ENCODE measurements at regions not wholly inside any gene's neighbourhood (a gene's known extent, or its start where the extent isn't known, plus 50 kb on each side); places are given as distances from the start of the nearest gene placed in this dataset.

- Histone ChIP-seq H3K36me3 (ENCODE audit: control insufficient read depth, insufficient read depth, low read length) (no peaks in the 10 kb centered on the region), H3K27me3 (ENCODE audit: control insufficient read depth, insufficient read depth, low read length) (no peaks in the 10 kb centered on the region), H3K9me3 (ENCODE audit: control insufficient read depth, insufficient read depth, low read length) (no peaks in the 10 kb centered on the region), H3K4me1 (ENCODE audit: control insufficient read depth, insufficient read depth, low read length) (no peaks in the 10 kb centered on the region), H3K4me3 (ENCODE audit: low read length) (no peak overlapping the region), H3K27ac (ENCODE audit: low read length) (no peak overlapping the region)
- no peaks in the 10 kb centered on the region for H3K27me3 Mint-ChIP-seq (ENCODE audit: low read depth in 2 of 2)
- DNase-seq (no peak), ATAC-seq (no peak)
- no peak overlapping the region for H3K27ac Mint-ChIP-seq
- H3K9me3 Mint-ChIP-seq = peaks cover 10 to 13% of the 10 kb centered on the region in 2 donors
- intact Hi-C loops (cut with micrococcal nuclease) = no loop called here
- TF ChIP-seq CTCF (IDR thresholded peaks at IDR 0.05) = no peak
- WGBS (ENCODE audit: insufficient coverage) = 90% methylated on average over 6 of the region's 7 CpGs
- H3K36me3 Mint-ChIP-seq = no peaks in the 10 kb centered on the region
- no peak overlapping the region for H3K4me3 Mint-ChIP-seq
- no peaks in the 10 kb centered on the region for H3K4me1 Mint-ChIP-seq
Measured at GRCh38 chr18:43882358-43883055, 605.2 kb upstream of the SYT4 start.

- Mint-ChIP-seq H3K9me3 (peaks cover 6 to 10% of the 10 kb centered on the region in 2 donors), H3K27ac (no peak overlapping the region), H3K36me3 (no peaks in the 10 kb centered on the region), H3K27me3 (ENCODE audit: low read depth in 2 of 2) (no peaks in the 10 kb centered on the region), H3K4me3 (no peak overlapping the region), H3K4me1 (no peaks in the 10 kb centered on the region)
- Histone ChIP-seq H3K27ac (ENCODE audit: low read length) (no peak overlapping the region), H3K36me3 (ENCODE audit: control insufficient read depth, insufficient read depth, low read length) (no peaks in the 10 kb centered on the region), H3K4me1 (ENCODE audit: control insufficient read depth, insufficient read depth, low read length) (no peaks in the 10 kb centered on the region), H3K9me3 (ENCODE audit: control insufficient read depth, insufficient read depth, low read length) (no peaks in the 10 kb centered on the region), H3K4me3 (ENCODE audit: low read length) (no peak overlapping the region), H3K27me3 (ENCODE audit: control insufficient read depth, insufficient read depth, low read length) (no peaks in the 10 kb centered on the region)
- no peak for ATAC-seq
- intact Hi-C loops (cut with micrococcal nuclease) = no loop called here
- TF ChIP-seq CTCF (IDR thresholded peaks at IDR 0.05) = no peak
- no peak for DNase-seq
Measured at GRCh38 chr18:43883886-43884285, 606.6 kb upstream of the SYT4 start.

GRCh38 chr18:43886341-43886740, 609.1 kb upstream of the SYT4 start:
- no peak for ATAC-seq
- Histone ChIP-seq H3K27ac (ENCODE audit: low read length) (no peak overlapping the region), H3K27me3 (ENCODE audit: control insufficient read depth, insufficient read depth, low read length) (no peaks in the 10 kb centered on the region), H3K4me3 (ENCODE audit: low read length) (no peak overlapping the region), H3K36me3 (ENCODE audit: control insufficient read depth, insufficient read depth, low read length) (no peaks in the 10 kb centered on the region), H3K4me1 (ENCODE audit: control insufficient read depth, insufficient read depth, low read length) (no peaks in the 10 kb centered on the region), H3K9me3 (ENCODE audit: control insufficient read depth, insufficient read depth, low read length) (no peaks in the 10 kb centered on the region)
- WGBS (ENCODE audit: insufficient coverage) = 83% methylated on average over 1 of the region's 1 CpG
- Mint-ChIP-seq H3K4me3 (no peak overlapping the region), H3K27me3 (ENCODE audit: low read depth in 2 of 2) (no peaks in the 10 kb centered on the region), H3K27ac (no peak overlapping the region), H3K4me1 (no peaks in the 10 kb centered on the region), H3K9me3 (peaks cover 5 to 9% of the 10 kb centered on the region in 2 donors), H3K36me3 (no peaks in the 10 kb centered on the region)
- no peak for TF ChIP-seq CTCF (IDR thresholded peaks at IDR 0.05)
- intact Hi-C loops (cut with micrococcal nuclease) = no loop called here
- DNase-seq = no peak

- Histone ChIP-seq H3K36me3 (ENCODE audit: control insufficient read depth, insufficient read depth, low read length) (no peaks in the 10 kb centered on the region), H3K4me3 (ENCODE audit: low read length) (no peak overlapping the region), H3K9me3 (ENCODE audit: control insufficient read depth, insufficient read depth, low read length) (no peaks in the 10 kb centered on the region), H3K27ac (ENCODE audit: low read length) (no peak overlapping the region), H3K27me3 (ENCODE audit: control insufficient read depth, insufficient read depth, low read length) (no peaks in the 10 kb centered on the region), H3K4me1 (ENCODE audit: control insufficient read depth, insufficient read depth, low read length) (no peaks in the 10 kb centered on the region)
- Mint-ChIP-seq H3K36me3 (no peaks in the 10 kb centered on the region), H3K9me3 (peaks cover 5 to 9% of the 10 kb centered on the region in 2 donors), H3K27me3 (ENCODE audit: low read depth in 2 of 2) (no peaks in the 10 kb centered on the region), H3K27ac (no peak overlapping the region), H3K4me3 (no peak overlapping the region), H3K4me1 (no peaks in the 10 kb centered on the region)
- intact Hi-C loops (cut with micrococcal nuclease) = no loop called here
- ATAC-seq = no peak
- WGBS (ENCODE audit: insufficient coverage) = 100% methylated on average over 1 of the region's 2 CpGs
- TF ChIP-seq CTCF (IDR thresholded peaks at IDR 0.05) = no peak
- DNase-seq = no peak
Measured at GRCh38 chr18:43887491-43887890, 610.2 kb upstream of the SYT4 start.

Data from natural killer cell (primary cell).